ENCODE measurements at regions not wholly inside any gene's neighbourhood (a gene's known extent, or its start where the extent isn't known, plus 50 kb on each side); places are given as distances from the start of the nearest gene placed in this dataset.

DNA sequence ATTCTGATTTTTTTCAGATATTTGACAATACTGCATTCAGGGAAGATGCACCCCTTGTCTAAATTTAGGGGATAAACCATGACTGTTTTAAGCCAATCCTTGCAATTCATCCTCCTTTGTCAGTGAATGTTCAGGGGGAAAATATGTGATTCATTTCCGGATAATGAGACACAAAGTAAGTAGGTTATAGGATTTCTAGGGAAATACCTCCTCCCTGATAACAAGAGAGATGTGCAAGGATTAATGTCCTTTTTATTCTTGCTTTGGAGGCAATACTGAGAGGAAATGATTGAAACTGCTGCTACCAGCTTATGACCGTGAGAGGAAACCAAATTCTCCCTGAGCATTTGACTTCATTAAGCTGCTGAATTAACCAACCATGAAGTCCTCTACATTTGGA lies 161.3 kb upstream of the EYA4 start:
- no peak for DNase-seq (ENCODE audit: low read depth in 1 of 2, low spot score in 1 of 2)

DNA sequence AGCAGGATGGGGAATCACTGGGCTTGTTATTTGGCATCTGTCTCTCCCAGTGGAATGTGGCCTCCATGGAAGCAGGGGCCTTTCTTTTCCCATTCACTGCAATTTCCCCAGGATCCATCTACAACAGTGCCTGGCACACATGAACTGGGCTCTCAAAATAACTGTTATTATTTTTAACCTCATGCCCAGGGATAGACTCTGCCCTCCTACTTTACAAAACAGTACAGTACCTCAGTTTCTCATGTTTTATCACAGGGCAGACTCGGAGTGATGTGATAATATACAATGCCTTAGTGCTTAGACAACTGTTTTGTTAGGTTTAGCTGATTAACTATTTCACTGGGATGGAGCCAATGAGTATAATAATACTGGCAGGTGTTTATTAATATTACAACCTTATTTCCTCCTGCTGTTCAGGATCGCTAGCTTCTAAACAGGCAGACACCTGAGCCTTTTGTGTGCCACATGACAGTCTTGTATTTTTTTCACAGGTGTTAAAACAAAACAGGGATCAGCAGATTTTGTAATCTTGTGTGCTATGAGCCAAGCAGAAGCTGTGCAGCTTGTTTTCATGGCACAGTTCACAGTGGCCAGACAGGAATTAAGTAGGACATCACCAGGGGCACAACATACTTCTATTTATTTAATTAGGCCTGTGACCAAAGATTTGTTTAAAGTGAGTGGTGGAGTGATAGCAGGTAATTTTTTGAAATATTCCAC lies 157.7 kb upstream of the EYA4 start:
- Histone ChIP-seq H3K27me3 (ENCODE audit: insufficient read depth, poor library complexity, severe bottlenecking) (peaks cover 2% of the 10 kb centered on the region), H3K4me3 (replicated peaks; ENCODE audit: insufficient read depth, low read length) (no peak overlapping the region), H3K27ac (replicated peaks) (no peak overlapping the region)
- DNase-seq (ENCODE audit: low read depth in 1 of 2, low spot score in 1 of 2): no peak
- TF ChIP-seq SPI1 (IDR thresholded peaks at IDR 0.05; ENCODE audit: borderline replicate concordance, low read depth) (no peak), GABPA (IDR thresholded peaks at IDR 0.05; ENCODE audit: low read depth) (no peak), POLR2AphosphoS5 (IDR thresholded peaks at IDR 0.05; ENCODE audit: low read depth) (no peak), CTCF (IDR thresholded peaks at IDR 0.05; ENCODE audit: insufficient read depth, low read length) (no peak)
- TF ChIP-seq, protein P1, sequence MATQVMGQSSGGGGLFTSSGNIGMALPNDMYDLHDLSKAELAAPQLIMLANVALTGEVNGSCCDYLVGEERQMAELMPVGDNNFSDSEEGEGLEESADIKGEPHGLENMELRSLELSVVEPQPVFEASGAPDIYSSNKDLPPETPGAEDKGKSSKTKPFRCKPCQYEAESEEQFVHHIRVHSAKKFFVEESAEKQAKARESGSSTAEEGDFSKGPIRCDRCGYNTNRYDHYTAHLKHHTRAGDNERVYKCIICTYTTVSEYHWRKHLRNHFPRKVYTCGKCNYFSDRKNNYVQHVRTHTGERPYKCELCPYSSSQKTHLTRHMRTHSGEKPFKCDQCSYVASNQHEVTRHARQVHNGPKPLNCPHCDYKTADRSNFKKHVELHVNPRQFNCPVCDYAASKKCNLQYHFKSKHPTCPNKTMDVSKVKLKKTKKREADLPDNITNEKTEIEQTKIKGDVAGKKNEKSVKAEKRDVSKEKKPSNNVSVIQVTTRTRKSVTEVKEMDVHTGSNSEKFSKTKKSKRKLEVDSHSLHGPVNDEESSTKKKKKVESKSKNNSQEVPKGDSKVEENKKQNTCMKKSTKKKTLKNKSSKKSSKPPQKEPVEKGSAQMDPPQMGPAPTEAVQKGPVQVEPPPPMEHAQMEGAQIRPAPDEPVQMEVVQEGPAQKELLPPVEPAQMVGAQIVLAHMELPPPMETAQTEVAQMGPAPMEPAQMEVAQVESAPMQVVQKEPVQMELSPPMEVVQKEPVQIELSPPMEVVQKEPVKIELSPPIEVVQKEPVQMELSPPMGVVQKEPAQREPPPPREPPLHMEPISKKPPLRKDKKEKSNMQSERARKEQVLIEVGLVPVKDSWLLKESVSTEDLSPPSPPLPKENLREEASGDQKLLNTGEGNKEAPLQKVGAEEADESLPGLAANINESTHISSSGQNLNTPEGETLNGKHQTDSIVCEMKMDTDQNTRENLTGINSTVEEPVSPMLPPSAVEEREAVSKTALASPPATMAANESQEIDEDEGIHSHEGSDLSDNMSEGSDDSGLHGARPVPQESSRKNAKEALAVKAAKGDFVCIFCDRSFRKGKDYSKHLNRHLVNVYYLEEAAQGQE (IDR thresholded peaks at IDR 0.05; ENCODE audit: insufficient replicate concordance, low read depth): no peak

More for the DNA sequence above, 161.3 kb upstream of the EYA4 start:
- Histone ChIP-seq H3K27ac (replicated peaks) (no peak overlapping the region), H3K27me3 (ENCODE audit: insufficient read depth, poor library complexity, severe bottlenecking) (peaks cover 2% of the 10 kb centered on the region), H3K4me3 (replicated peaks; ENCODE audit: insufficient read depth, low read length) (no peak overlapping the region)
- no peak for TF ChIP-seq SPI1 (IDR thresholded peaks at IDR 0.05; ENCODE audit: borderline replicate concordance, low read depth)
- no peak for TF ChIP-seq CTCF (IDR thresholded peaks at IDR 0.05; ENCODE audit: insufficient read depth, low read length)
- TF ChIP-seq, protein P1 (IDR thresholded peaks at IDR 0.05; ENCODE audit: insufficient replicate concordance, low read depth): no peak
- no peak for TF ChIP-seq GABPA (IDR thresholded peaks at IDR 0.05; ENCODE audit: low read depth)
- TF ChIP-seq POLR2AphosphoS5 (IDR thresholded peaks at IDR 0.05; ENCODE audit: low read depth): no peak

DNA sequence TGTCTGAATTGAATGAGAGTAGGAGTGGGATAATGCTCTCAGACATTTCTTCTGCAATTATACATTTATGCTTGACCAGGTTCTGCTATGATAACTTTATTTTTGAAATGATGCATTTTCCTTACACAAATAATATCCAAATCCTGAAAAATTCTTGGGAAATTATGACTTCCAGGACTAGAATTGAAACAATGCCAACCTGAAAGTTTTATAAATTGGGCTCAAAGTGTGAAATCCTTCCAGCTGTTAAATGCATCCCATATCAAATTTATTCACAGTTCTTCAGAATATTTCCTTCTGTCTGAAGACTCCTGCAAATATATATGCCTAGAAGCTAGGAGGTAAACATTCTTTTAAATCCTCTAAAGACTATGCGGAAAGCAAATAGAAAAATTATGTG lies 155.7 kb upstream of the EYA4 start:
- no peak for DNase-seq (ENCODE audit: low read depth in 1 of 2, low spot score in 1 of 2)
- Histone ChIP-seq H3K4me3 (replicated peaks; ENCODE audit: insufficient read depth, low read length) (no peak overlapping the region), H3K27ac (replicated peaks) (no peak overlapping the region), H3K27me3 (ENCODE audit: insufficient read depth, poor library complexity, severe bottlenecking) (no peaks in the 10 kb centered on the region)
- TF ChIP-seq GABPA (IDR thresholded peaks at IDR 0.05; ENCODE audit: low read depth): no peak
- TF ChIP-seq, protein P1 (IDR thresholded peaks at IDR 0.05; ENCODE audit: insufficient replicate concordance, low read depth): no peak

All from HL-60 (cell line).